Small intestine (tissue), 7 donors: ENCODE measurements at regions not wholly inside any gene's neighbourhood (a gene's known extent, or its start where the extent isn't known, plus 50 kb on each side); places are given as distances from the start of the nearest gene placed in this dataset.

ENCODE experiments used
- DNase-seq, 2 donors: peaks; one replicate each; pipeline versions ENCODE4 v3.0.0 to v3.0.0-alpha.2; 2013
- FAIRE-seq: peaks from 2 replicates; lab custom pipeline; 2012; peaks lifted over from hg19 to GRCh38; lab: Jason Lieb, UNC
- H3K27ac ChIP-seq, 3 donors: one replicate each; pipeline ENCODE4 v1.5.1; 2013; ENCODE audit warnings: low read length in 2 of 3, mild to moderate bottlenecking in 2 of 3, control low read depth in 1 of 3, inconsistent platforms in 1 of 3, low read depth in 1 of 3, moderate library complexity in 1 of 3
- H3K27me3 ChIP-seq, 3 donors: one replicate each; pipeline ENCODE4 v1.6.1; 2013; ENCODE audit warnings: low read length in 3 of 3, inconsistent platforms in 1 of 3; ENCODE audit not compliant: control insufficient read depth in 3 of 3, insufficient read depth in 3 of 3
- H3K36me3 ChIP-seq, 3 donors: one replicate each; pipeline ENCODE4 v1.6.1; 2013; ENCODE audit warnings: low read length in 3 of 3, inconsistent platforms in 1 of 3, low read depth in 1 of 3, mild to moderate bottlenecking in 1 of 3, moderate library complexity in 1 of 3; ENCODE audit not compliant: control insufficient read depth in 3 of 3, insufficient read depth in 2 of 3
- H3K4me1 ChIP-seq, 3 donors: one replicate each; pipeline ENCODE4 v1.6.1; 2013; ENCODE audit warnings: low read length in 2 of 3, inconsistent platforms in 1 of 3, low read depth in 1 of 3, mild to moderate bottlenecking in 1 of 3, moderate library complexity in 1 of 3; ENCODE audit not compliant: control insufficient read depth in 3 of 3, insufficient read depth in 2 of 3
- H3K4me3 ChIP-seq, 3 donors: one replicate each; pipeline ENCODE4 v1.5.1; 2013; ENCODE audit warnings: low read length in 3 of 3, control low read depth in 1 of 3, inconsistent platforms in 1 of 3, low read depth in 1 of 3, mild to moderate bottlenecking in 1 of 3, moderate library complexity in 1 of 3
- H3K9me3 ChIP-seq, 2 donors: one replicate each; pipeline ENCODE4 v1.6.1; 2013; ENCODE audit warnings: low read depth in 1 of 2, low read length in 1 of 2; ENCODE audit not compliant: control insufficient read depth in 2 of 2, insufficient read depth in 1 of 2
- WGBS, 3 donors: extraction: QIAGEN DNeasy Blood & Tissue Kit; methylation state at CpG; one replicate each; pipeline ENCODE4 v1.1.7; 2013; 5-methylcytosine and 5-hydroxymethylcytosine counted together
- donor health status: healthy with polysubstance abuse.
- donor health status: control.
- donor health status: control.
- donor health status: Bipolar disorder and iron deficiency.
- donor health status: healthy.

DNA sequence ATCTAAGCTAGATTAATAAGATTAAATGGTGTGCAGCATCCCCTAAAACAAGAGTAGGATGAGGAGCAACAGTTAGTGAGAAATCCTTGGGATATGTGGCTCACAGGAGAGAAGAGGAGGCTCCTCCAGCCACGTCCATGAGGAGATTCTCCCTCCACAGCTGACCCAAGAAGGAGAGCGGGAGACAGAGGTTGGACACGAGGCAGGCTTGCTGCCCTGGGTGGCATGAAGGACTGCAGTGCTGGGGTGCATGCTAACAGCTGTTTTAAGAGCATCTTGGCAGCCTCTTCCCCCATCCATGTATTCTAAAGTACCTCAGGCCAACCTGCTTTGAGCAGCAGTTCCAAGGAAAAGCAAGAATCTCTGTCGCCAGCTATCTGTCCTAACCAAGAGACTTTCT is 284.4 kb upstream of the B3GAT1 start:
- Histone ChIP-seq H3K36me3 (no peaks in the 10 kb centered on the region), H3K27ac (no peak overlapping the region), H3K4me1 (no peaks in the 10 kb centered on the region), H3K27me3 (peaks cover 0 to 2% (median 0%) of the 10 kb centered on the region in 3 donors), H3K4me3 (no peak overlapping the region), H3K9me3 (no peaks in the 10 kb centered on the region)
- no peak for DNase-seq
- WGBS, 3 donors, result 60 to 67% (median 65%) methylated on average over 4 of the region's 4 CpGs
- no peak for FAIRE-seq

DNA sequence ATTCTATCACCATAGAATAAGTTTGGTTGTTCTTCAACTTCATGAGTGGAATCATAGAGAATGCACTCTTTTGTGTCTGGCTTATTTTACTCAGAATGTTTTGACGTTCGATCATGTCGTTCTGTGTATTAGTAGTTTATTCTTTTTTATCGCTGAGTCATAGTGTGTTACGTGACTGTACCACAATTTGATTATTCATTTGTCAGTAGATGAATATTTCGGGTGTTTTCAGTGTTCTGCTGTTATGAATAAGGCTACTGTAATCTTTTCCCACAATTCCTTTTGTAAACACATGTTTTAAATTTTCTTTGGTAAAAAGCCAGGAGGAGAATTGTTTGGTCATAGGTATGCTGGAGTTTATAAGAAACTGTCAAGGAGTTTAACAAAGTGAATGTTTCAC is 279.9 kb upstream of the B3GAT1 start:
- Histone ChIP-seq H3K4me1 (no peaks in the 10 kb centered on the region), H3K27ac (no peak overlapping the region)
- no peak for FAIRE-seq

DNA sequence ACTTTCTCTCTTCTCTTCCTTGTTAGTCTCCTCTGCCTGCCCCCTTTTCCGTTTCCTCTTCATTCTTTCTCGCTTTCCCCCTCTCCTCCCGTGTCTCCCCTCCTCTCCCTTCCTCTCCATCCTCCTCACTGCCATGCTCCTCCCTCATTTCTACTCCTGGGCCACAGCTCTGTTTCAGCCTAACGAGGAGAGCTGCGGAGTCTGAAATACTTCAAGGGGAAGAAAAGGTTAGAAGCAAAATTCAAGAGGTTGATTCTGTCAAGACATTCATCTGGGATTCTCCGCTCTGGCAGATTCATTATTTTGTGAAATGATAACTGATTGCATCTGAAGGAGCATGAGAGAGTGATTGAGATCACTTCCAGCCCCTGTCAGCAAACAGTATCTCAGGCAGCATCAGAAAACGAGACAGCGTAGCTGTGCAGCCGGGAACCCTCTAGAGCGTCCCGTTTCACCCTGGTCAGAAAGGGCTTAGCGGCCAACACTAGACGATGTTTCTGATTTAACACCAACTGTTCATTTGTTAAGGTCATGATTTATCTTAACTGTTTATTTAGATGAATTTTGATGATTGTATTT is 279.3 kb upstream of the B3GAT1 start:
- Histone ChIP-seq H3K36me3 (no peaks in the 10 kb centered on the region), H3K9me3 (no peaks in the 10 kb centered on the region), H3K4me1 (no peaks in the 10 kb centered on the region), H3K4me3 (no peak overlapping the region), H3K27ac (no peak overlapping the region), H3K27me3 (peaks cover 0 to 17% (median 7%) of the 10 kb centered on the region in 3 donors)
- FAIRE-seq (no peak), DNase-seq (no peak)
- 56 to 78% (median 69%) methylated on average over 13 of the region's 13 CpGs for WGBS, 3 donors

More for the DNA sequence above, 279.9 kb upstream of the B3GAT1 start:
- no peak for DNase-seq
- peaks cover 0 to 17% (median 7%) of the 10 kb centered on the region in 3 donors for H3K27me3 ChIP-seq
- H3K36me3 ChIP-seq, result no peaks in the 10 kb centered on the region
- no peak overlapping the region for H3K4me3 ChIP-seq
- 51 to 75% (median 71%) methylated on average over 6 of the region's 6 CpGs for WGBS, 3 donors
- H3K9me3 ChIP-seq, result no peaks in the 10 kb centered on the region

DNA sequence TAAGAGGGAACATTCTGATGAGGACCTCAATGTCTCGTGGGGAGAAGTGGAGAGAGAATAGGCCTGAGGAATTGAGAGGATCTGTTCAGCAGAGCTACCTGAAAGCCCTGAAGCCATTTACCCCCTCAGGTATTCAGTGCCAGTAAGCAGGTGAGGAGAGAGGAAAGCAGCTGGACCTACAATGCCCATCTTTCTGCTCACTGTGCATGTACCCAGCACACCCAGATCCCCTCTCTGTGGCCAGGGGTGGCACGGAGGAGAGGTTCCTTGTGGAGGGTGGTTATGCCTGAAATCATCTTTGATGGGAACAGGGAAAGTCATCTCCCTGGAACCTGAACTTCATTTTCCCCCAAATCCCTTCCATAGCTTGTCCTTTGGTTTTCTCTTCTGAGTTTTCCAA is 277.8 kb upstream of the B3GAT1 start:
- WGBS, 3 donors, result 67 to 86% (median 80%) methylated on average over 2 of the region's 2 CpGs
- H3K4me3 ChIP-seq, result no peak overlapping the region
- no peak for FAIRE-seq

DNA sequence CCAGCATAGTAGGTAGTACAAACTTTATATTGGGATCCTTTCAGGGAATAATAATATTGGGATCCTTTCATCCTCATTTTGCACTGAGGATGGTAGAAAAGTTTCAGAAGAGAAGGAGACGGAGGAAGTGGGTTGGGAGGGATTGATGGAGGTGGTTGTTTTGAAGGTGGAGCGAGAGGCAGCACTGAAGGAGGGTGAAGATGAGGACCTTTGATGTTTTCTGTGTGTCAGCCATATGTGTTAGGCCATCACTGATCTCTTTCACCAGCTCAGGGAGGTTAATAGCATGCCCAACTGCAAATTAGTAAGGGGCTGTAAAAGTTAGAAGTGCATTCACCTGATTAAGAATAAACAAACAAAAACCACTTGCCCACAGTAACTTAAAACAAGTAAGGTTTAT is 275.5 kb upstream of the B3GAT1 start:
- H3K9me3 ChIP-seq, result no peaks in the 10 kb centered on the region
- WGBS, 3 donors, result 79 to 80% (median 80%) methylated on average over 2 of the region's 2 CpGs
- H3K4me3 ChIP-seq, result no peak overlapping the region
- H3K36me3 ChIP-seq, result no peaks in the 10 kb centered on the region
- H3K4me1 ChIP-seq, result no peaks in the 10 kb centered on the region
- DNase-seq (no peak), FAIRE-seq (no peak)
- no peak overlapping the region for H3K27ac ChIP-seq
- H3K27me3 ChIP-seq, result peaks cover 0 to 17% (median 9%) of the 10 kb centered on the region in 3 donors

More for the DNA sequence above, 277.8 kb upstream of the B3GAT1 start:
- no peaks in the 10 kb centered on the region for H3K4me1 ChIP-seq
- DNase-seq, result no peak
- H3K36me3 ChIP-seq, result no peaks in the 10 kb centered on the region
- H3K27me3 ChIP-seq, result peaks cover 0 to 17% (median 7%) of the 10 kb centered on the region in 3 donors
- H3K9me3 ChIP-seq, result no peaks in the 10 kb centered on the region
- H3K27ac ChIP-seq, result no peak overlapping the region

DNA sequence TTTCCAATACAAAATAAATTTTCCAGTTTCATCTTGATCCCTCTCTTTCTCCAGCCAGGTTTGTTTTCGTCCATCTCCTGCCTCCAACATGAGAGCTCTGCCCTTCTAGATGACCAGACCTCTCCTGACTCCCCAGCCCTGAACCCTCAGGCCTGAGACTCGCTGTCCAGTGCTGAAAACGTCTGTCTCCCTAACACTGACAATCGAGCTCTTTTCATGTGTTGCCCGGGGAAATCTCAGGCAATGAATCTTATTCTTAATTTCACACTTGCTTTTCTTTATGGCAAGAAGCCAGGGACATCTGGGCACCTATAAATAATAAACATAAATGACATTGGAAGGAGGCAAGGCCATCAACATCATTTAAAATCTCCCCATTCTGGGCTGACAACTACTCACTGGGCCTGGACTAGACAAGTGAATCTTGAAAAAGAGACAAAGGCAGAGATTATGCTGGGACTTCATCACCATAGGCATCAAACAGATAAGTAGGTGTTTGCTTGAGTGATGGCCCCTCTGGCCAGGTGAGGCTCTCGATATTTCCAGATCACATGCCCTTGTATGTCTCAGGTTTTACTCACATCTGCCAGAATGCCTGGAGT is 274.5 kb upstream of the B3GAT1 start:
- H3K4me3 ChIP-seq, result no peak overlapping the region
- no peak for FAIRE-seq
- 31 to 43% (median 37%) methylated on average over 6 of the region's 6 CpGs for WGBS, 3 donors
- H3K4me1 ChIP-seq, result no peaks in the 10 kb centered on the region
- H3K27me3 ChIP-seq, result peaks cover 0 to 16% (median 9%) of the 10 kb centered on the region in 3 donors
- no peaks in the 10 kb centered on the region for H3K9me3 ChIP-seq
- H3K36me3 ChIP-seq, result no peaks in the 10 kb centered on the region
- DNase-seq, result peak in 1 of 2 donors; percentile 7
- no peak overlapping the region for H3K27ac ChIP-seq

DNA sequence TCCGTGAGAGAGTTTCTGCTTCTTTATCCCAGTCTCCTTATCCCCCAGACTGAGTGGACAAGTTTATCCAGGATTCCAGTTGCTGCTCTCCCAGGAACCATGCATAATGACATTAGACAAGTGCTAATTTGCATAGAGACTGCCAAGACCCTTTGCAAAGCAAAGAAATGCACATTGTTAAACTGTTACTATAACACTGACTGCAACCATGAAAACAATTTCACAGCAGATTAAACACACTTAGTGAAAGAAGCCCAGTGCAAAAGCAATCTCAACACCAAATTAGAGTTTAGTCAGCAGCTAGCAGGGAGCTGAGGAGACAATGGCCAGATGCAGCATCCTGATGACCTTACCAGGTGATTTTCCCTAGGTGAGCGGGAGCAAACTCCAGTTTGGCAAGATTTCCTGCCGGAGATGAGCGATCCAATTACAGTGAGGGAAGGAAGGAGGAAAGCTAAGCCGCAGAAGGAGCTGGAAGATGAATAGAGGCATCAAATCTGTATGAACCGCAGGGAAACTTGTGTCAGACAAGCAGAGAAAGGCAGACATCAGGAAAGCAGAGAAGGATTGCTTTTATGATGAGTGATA is 273.8 kb upstream of the B3GAT1 start:
- Histone ChIP-seq H3K27ac (no peak overlapping the region), H3K36me3 (no peaks in the 10 kb centered on the region), H3K4me1 (no peaks in the 10 kb centered on the region), H3K9me3 (no peaks in the 10 kb centered on the region), H3K27me3 (peaks cover 0 to 12% (median 9%) of the 10 kb centered on the region in 3 donors), H3K4me3 (no peak overlapping the region)
- WGBS, 3 donors, result 67 to 71% (median 69%) methylated on average over 6 of the region's 6 CpGs
- no peak for DNase-seq
- no peak for FAIRE-seq

DNA sequence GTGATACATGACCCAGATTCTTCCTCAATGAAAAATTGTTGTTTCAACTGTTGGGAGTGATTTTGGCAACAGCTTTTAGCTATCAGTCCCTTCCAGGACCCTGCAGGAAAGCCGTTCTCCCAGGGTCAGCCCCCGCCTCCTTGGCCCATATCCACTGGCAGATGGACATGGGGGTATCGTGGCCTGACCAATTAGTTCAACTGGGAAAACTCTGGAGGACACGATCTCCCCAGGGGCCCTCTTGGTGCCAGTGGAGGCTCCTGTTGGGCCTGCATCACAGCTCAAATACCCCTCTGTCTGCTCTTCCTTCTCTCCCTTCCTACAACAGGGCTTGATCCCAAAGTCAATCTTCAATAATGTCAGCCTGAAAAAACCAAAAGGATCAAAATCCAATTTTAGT is 272.5 kb upstream of the B3GAT1 start:
- FAIRE-seq (no peak), DNase-seq (no peak)
- Histone ChIP-seq H3K4me1 (no peaks in the 10 kb centered on the region), H3K27ac (no peak overlapping the region), H3K4me3 (no peak overlapping the region), H3K9me3 (no peaks in the 10 kb centered on the region), H3K27me3 (peaks cover 0 to 6% (median 5%) of the 10 kb centered on the region in 3 donors), H3K36me3 (no peaks in the 10 kb centered on the region)
- WGBS, 3 donors, result 75 to 81% (median 77%) methylated on average over 4 of the region's 4 CpGs
